K562 (cell line): ENCODE measurements at regions not wholly inside any gene's neighbourhood (a gene's known extent, or its start where the extent isn't known, plus 50 kb on each side); places are given as distances from the start of the nearest gene placed in this dataset.

Experiments
- ATAC-seq: fragments of 200-7000 bp; cut with Tn5 transposase; 3 replicates; pipeline ENCODE4 v1.9.1; 2020; ENCODE audit warnings: moderate library complexity
- BruUV-seq: library from RNA; stranded (reverse); fragments of 400-500 nt; replicated peaks from 2 replicates; lab custom pipeline; 2021; lab: Mats Ljungman, UMichigan
- CTCF ChIA-PET: fragments of 300-600 bp; formaldehyde crosslinking; extraction: SDS; loops from one replicate; lab custom pipeline; 2021; ENCODE audit warnings: low intra/inter-chr PET ratio; lab: Yijun Ruan, JAX
- POLR2A ChIA-PET: fragments of 300-600, 350-650 bp; sonication (Branson Sonifier 250); formaldehyde crosslinking; extraction: SDS; loops from one replicate; lab custom pipeline; 2021; ENCODE audit warnings: antibody characterized with exemption, inconsistent platforms; lab: Yijun Ruan, JAX
- DNase-seq, 4 experiments: peaks; one replicate each; pipeline versions ENCODE4 v3.0.0 to v3.0.0-alpha.2; 2011 to 2018; ENCODE audit warnings: low spot score in 3 of 4, mixed read lengths in 3 of 4; ENCODE audit errors: extremely low read depth in 1 of 4
- FAIRE-seq: peaks from 2 replicates; lab custom pipeline; 2011; peaks lifted over from hg19 to GRCh38; lab: Jason Lieb, UNC
- H2AFZ ChIP-seq: 2 replicates; pipeline ENCODE4 v1.6.0; 2011; ENCODE audit warnings: low read depth, low read length, control low read depth, inconsistent platforms
- H3K27ac ChIP-seq: fragments of 200-600 bp; 3 replicates; pipeline ENCODE4 v1.8.0; 2011; ENCODE audit warnings: low read depth, mild to moderate bottlenecking, control low read depth, inconsistent platforms, low read length, moderate library complexity, mixed read lengths; ENCODE audit errors: extremely low read depth
- H3K27me3 ChIP-seq, 2 experiments: fragments of 300-600 bp in 1 of 2; 2 replicates in 1 of 2; 3 replicates in 1 of 2; pipeline versions ENCODE4 v1.6.0 to v1.8.0; 2011; ENCODE audit warnings: inconsistent platforms in 2 of 2, low read length in 2 of 2, mild to moderate bottlenecking in 1 of 2, mixed read lengths in 1 of 2, moderate library complexity in 1 of 2; ENCODE audit not compliant: control insufficient read depth in 2 of 2, insufficient read depth in 2 of 2
- H3K36me3 ChIP-seq: fragments of 300-600 bp; 3 replicates; pipeline ENCODE4 v1.8.0; 2011; ENCODE audit warnings: mild to moderate bottlenecking, low read length, inconsistent platforms; ENCODE audit not compliant: control insufficient read depth, insufficient read depth
- H3K4me1 ChIP-seq, 2 experiments: fragments of 200-600 bp in 1 of 2; replicated peaks in 1 of 2; 2 replicates in 1 of 2; 3 replicates in 1 of 2; pipeline versions ENCODE4 v1.5.1 to v1.8.0; 2011; ENCODE audit warnings: inconsistent platforms in 2 of 2, low read length in 2 of 2, mild to moderate bottlenecking in 1 of 2, mixed read lengths in 1 of 2, moderate library complexity in 1 of 2; ENCODE audit not compliant: control insufficient read depth in 2 of 2, insufficient read depth in 2 of 2
- H3K4me2 ChIP-seq: 2 replicates; pipeline ENCODE4 v1.6.1; 2011; ENCODE audit warnings: low read length, control low read depth, inconsistent platforms, mixed read lengths; ENCODE audit not compliant: insufficient read depth
- H3K4me3 ChIP-seq: fragments of 200-600 bp; sonication (generic), shearing (Covaris generic); 2 replicates; pipeline ENCODE4 v1.5.1; 2016; ENCODE audit warnings: control low read depth, inconsistent platforms
- H3K79me2 ChIP-seq: fragments of 200-600 bp; 3 replicates; pipeline ENCODE4 v1.8.0; 2011; ENCODE audit warnings: low read length, inconsistent platforms; ENCODE audit not compliant: control insufficient read depth, insufficient read depth
- H3K9ac ChIP-seq, 2 experiments: 2 replicates each; pipeline versions ENCODE4 v1.6.0 to v1.6.1; 2011; ENCODE audit warnings: low read depth in 2 of 2, low read length in 2 of 2, control low read depth in 1 of 2, inconsistent platforms in 1 of 2, mild to moderate bottlenecking in 1 of 2, mixed read lengths in 1 of 2; ENCODE audit not compliant: insufficient read depth in 1 of 2
- H3K9me1 ChIP-seq: one replicate; pipeline ENCODE4 v1.6.0; 2011; ENCODE audit warnings: inconsistent platforms, mild to moderate bottlenecking, low read length, moderate library complexity; ENCODE audit not compliant: control insufficient read depth, insufficient read depth
- H3K9me3 ChIP-seq: replicated peaks from 2 replicates; pipeline ENCODE4 v1.5.1; 2011; ENCODE audit warnings: low read depth, low read length, inconsistent platforms; ENCODE audit not compliant: control insufficient read depth, insufficient read depth
- H4K20me1 ChIP-seq: replicated peaks from 2 replicates; pipeline ENCODE4 v1.6.1; 2011; ENCODE audit warnings: low read length, inconsistent platforms, mixed read lengths; ENCODE audit not compliant: control insufficient read depth, insufficient read depth
- CEBPB ChIP-seq: fragments of 450-650 bp; IDR thresholded peaks from 2 replicates; pipeline ENCODE4 v1.6.1; 2016; ENCODE audit warnings: missing genetic modification characterization, missing compliant biosample characterization
- ETV5 ChIP-seq: sonication (generic); formaldehyde crosslinking; IDR thresholded peaks from 2 replicates; pipeline ENCODE4 v1.4.0; 2020; ENCODE audit warnings: low read depth, mild to moderate bottlenecking, missing genetic modification reagents
- HDAC1 ChIP-seq, 2 experiments: fragments of 450-650 bp; IDR thresholded peaks; 2 replicates each; pipeline ENCODE4 v1.6.1; 2016 to 2017; ENCODE audit warnings: inconsistent platforms in 1 of 2, mild to moderate bottlenecking in 1 of 2, moderate library complexity in 1 of 2
- LARP7 ChIP-seq: fragments of 450-650 bp; IDR thresholded peaks from 2 replicates; pipeline ENCODE4 v1.6.1; 2016
- POLR2B ChIP-seq: fragments of 450-650 bp; IDR thresholded peaks from 2 replicates; pipeline ENCODE4 v1.6.1; 2018; ENCODE audit warnings: low read depth; ENCODE audit not compliant: partially characterized antibody
- SMARCA4 ChIP-seq: fragments of 450-650 bp; IDR thresholded peaks from 2 replicates; pipeline ENCODE4 v1.6.1; 2016
- SP2 ChIP-seq: IDR thresholded peaks from 2 replicates; pipeline ENCODE4 v1.6.1; 2011; ENCODE audit warnings: mild to moderate bottlenecking, low read depth, low read length, moderate library complexity; ENCODE audit not compliant: poor library complexity, severe bottlenecking; ENCODE audit errors: extremely low read depth
- TAF1 ChIP-seq: IDR thresholded peaks from 2 replicates; pipeline ENCODE4 v1.6.1; 2011; ENCODE audit warnings: mild to moderate bottlenecking, low read length, moderate library complexity; ENCODE audit not compliant: insufficient read depth, control insufficient read depth, severe bottlenecking; ENCODE audit errors: extremely low read depth
- TAF7 ChIP-seq: fragments of 450-650 bp; IDR thresholded peaks from 2 replicates; pipeline ENCODE4 v1.6.1; 2016; ENCODE audit warnings: missing genetic modification characterization, missing compliant biosample characterization
- ZNF696 ChIP-seq: fragments of 250-450 bp; sonication (Bioruptor Pico); conservative IDR thresholded peaks from 2 replicates; pipeline ENCODE4 v1.4.0; 2020; ENCODE audit warnings: mild to moderate bottlenecking, moderate library complexity
- ZNF77 ChIP-seq: fragments of 250-450 bp; sonication (Bioruptor Pico); IDR thresholded peaks from 2 replicates; pipeline ENCODE4 v1.5.0; 2020
- in situ Hi-C: fragments of 300-500 bp; cut with MboI; formaldehyde crosslinking; loops from 4 replicates; pipeline ENCODE4 v1.15.0; 2018; ENCODE audit warnings: inconsistent platforms, mixed read lengths
- intact Hi-C: fragments of 100-400 bp; cut with micrococcal nuclease; formaldehyde crosslinking; loops from 2 replicates; pipeline ENCODE4 v1.14.2; 2022
- TF ChIP-seq, protein P1 (sequence below), 2 experiments: fragments of 150-350 bp in 1 of 2; IDR thresholded peaks; 2 replicates each; pipeline ENCODE4 v1.6.1; 2012 to 2016; ENCODE audit warnings: low read depth in 2 of 2, low read length in 2 of 2, mild to moderate bottlenecking in 1 of 2, moderate library complexity in 1 of 2
- TF ChIP-seq, protein P2 (sequence below): fragments of 450-650 bp; formaldehyde crosslinking; IDR thresholded peaks from 2 replicates; pipeline ENCODE4 v1.4.0; 2020; ENCODE audit warnings: mild to moderate bottlenecking, mixed read lengths
- TF ChIP-seq, protein P3 (sequence below): fragments of 450-650 bp; IDR thresholded peaks from 2 replicates; pipeline ENCODE4 v1.6.1; 2016; ENCODE audit warnings: borderline replicate concordance

DNA sequence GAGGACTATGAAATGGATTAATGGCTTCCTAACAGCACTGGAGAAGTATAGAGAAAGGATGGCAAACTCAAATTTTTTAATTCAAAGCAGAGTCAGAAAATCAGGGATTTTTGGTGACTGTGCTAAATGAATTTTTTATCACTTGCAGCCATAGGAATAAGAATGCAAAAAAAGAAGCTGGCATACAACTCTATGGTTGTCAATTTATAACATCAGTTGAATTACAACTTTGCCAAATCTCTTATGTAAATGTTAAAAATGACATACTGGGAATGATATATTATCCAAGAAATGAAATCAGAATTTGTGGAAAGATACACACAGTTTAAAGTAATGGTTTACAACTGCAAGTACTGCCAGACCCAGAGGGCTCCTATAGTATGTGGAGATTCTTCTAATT lies 106.5 kb downstream of the HTR1B start:
- ChIA-PET POLR2A (no interaction called here), CTCF (no interaction called here)
- Histone ChIP-seq H3K27ac (no peak overlapping the region), H3K27me3 (no peaks in the 10 kb centered on the region), H3K36me3 (no peaks in the 10 kb centered on the region), H3K4me3 (no peak overlapping the region), H2AFZ (no peak overlapping the region), H4K20me1 (no peaks in the 10 kb centered on the region), H3K9me1 (no peaks in the 10 kb centered on the region), H3K4me2 (no peak overlapping the region), H3K79me2 (no peaks in the 10 kb centered on the region), H3K4me1 (no peaks in the 10 kb centered on the region), H3K9me3 (no peaks in the 10 kb centered on the region), H3K9ac (no peak overlapping the region)
- no peak for ATAC-seq
- intact Hi-C loops (no loop called here), in situ Hi-C loops (no loop called here)
- BruUV-seq: no TSS peak
- no peak for DNase-seq
- FAIRE-seq: no peak
- TF ChIP-seq CEBPB (tag) (no peak), POLR2B (no peak), HDAC1 (IDR thresholded peaks at IDR 0.05) (no peak), TAF1 (no peak), SP2 (no peak), TAF7 (tag) (no peak), SMARCA4 (no peak), ZNF696 (no peak), ZNF77 (CRISPR knock-in tag) (no peak), ETV5 (CRISPR knock-in tag) (no peak), LARP7 (no peak)
- TF ChIP-seq, protein P1, sequence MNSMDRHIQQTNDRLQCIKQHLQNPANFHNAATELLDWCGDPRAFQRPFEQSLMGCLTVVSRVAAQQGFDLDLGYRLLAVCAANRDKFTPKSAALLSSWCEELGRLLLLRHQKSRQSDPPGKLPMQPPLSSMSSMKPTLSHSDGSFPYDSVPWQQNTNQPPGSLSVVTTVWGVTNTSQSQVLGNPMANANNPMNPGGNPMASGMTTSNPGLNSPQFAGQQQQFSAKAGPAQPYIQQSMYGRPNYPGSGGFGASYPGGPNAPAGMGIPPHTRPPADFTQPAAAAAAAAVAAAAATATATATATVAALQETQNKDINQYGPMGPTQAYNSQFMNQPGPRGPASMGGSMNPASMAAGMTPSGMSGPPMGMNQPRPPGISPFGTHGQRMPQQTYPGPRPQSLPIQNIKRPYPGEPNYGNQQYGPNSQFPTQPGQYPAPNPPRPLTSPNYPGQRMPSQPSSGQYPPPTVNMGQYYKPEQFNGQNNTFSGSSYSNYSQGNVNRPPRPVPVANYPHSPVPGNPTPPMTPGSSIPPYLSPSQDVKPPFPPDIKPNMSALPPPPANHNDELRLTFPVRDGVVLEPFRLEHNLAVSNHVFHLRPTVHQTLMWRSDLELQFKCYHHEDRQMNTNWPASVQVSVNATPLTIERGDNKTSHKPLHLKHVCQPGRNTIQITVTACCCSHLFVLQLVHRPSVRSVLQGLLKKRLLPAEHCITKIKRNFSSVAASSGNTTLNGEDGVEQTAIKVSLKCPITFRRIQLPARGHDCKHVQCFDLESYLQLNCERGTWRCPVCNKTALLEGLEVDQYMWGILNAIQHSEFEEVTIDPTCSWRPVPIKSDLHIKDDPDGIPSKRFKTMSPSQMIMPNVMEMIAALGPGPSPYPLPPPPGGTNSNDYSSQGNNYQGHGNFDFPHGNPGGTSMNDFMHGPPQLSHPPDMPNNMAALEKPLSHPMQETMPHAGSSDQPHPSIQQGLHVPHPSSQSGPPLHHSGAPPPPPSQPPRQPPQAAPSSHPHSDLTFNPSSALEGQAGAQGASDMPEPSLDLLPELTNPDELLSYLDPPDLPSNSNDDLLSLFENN (IDR thresholded peaks at IDR 0.05; ENCODE audit: low read depth in 2 of 2, low read length in 2 of 2): no peak
- TF ChIP-seq, protein P2, sequence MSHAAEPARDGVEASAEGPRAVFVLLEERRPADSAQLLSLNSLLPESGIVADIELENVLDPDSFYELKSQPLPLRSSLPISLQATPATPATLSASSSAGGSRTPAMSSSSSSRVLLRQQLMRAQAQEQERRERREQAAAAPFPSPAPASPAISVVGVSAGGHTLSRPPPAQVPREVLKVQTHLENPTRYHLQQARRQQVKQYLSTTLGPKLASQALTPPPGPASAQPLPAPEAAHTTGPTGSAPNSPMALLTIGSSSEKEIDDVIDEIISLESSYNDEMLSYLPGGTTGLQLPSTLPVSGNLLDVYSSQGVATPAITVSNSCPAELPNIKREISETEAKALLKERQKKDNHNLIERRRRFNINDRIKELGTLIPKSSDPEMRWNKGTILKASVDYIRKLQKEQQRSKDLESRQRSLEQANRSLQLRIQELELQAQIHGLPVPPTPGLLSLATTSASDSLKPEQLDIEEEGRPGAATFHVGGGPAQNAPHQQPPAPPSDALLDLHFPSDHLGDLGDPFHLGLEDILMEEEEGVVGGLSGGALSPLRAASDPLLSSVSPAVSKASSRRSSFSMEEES (CRISPR knock-in tag): no peak
- TF ChIP-seq, protein P3, sequence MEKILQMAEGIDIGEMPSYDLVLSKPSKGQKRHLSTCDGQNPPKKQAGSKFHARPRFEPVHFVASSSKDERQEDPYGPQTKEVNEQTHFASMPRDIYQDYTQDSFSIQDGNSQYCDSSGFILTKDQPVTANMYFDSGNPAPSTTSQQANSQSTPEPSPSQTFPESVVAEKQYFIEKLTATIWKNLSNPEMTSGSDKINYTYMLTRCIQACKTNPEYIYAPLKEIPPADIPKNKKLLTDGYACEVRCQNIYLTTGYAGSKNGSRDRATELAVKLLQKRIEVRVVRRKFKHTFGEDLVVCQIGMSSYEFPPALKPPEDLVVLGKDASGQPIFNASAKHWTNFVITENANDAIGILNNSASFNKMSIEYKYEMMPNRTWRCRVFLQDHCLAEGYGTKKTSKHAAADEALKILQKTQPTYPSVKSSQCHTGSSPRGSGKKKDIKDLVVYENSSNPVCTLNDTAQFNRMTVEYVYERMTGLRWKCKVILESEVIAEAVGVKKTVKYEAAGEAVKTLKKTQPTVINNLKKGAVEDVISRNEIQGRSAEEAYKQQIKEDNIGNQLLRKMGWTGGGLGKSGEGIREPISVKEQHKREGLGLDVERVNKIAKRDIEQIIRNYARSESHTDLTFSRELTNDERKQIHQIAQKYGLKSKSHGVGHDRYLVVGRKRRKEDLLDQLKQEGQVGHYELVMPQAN: no peak
